Heart right ventricle (tissue), 16 donors: ENCODE measurements at regions not wholly inside any gene's neighbourhood (a gene's known extent, or its start where the extent isn't known, plus 50 kb on each side); places are given as distances from the start of the nearest gene placed in this dataset.

Experiments
- ATAC-seq, 8 donors: fragments of 200-7000 bp; cut with Tn5 transposase; one replicate each; pipeline ENCODE4 v1.9.1; 2020; ENCODE audit warnings: mild to moderate bottlenecking in 8 of 8, moderate library complexity in 8 of 8, moderate number of reproducible peaks in 1 of 8
- DNase-seq, 2 donors: peaks; one replicate each; pipeline ENCODE4 v3.0.0-alpha.2; 2020
- H3K27ac ChIP-seq, 10 donors: fragments of 200-600 bp; sonication (generic) in 2 of 10; one replicate each; pipeline versions ENCODE4 v1.5.0 to v1.8.0; 2020 to 2022; ENCODE audit warnings: mild to moderate bottlenecking in 3 of 10
- H3K27me3 ChIP-seq, 7 donors: fragments of 200-600 bp; one replicate each; pipeline ENCODE4 v1.8.0; 2021 to 2022; ENCODE audit warnings: mild to moderate bottlenecking in 2 of 7
- H3K36me3 ChIP-seq, 9 donors: fragments of 200-600 bp; sonication (generic) in 1 of 9; one replicate each; pipeline versions ENCODE4 v1.5.0 to v1.8.0; 2020 to 2022; ENCODE audit warnings: mild to moderate bottlenecking in 2 of 9
- H3K4me1 ChIP-seq, 9 donors: fragments of 200-600 bp; sonication (generic) in 1 of 9; one replicate each; pipeline versions ENCODE4 v1.5.0 to v1.8.0; 2020 to 2022; ENCODE audit warnings: mild to moderate bottlenecking in 4 of 9
- H3K4me3 ChIP-seq, 10 donors: fragments of 200-600 bp; sonication (generic) in 2 of 10; one replicate each; pipeline versions ENCODE4 v1.5.0 to v1.8.0; 2020 to 2022; ENCODE audit warnings: mild to moderate bottlenecking in 7 of 10, moderate library complexity in 2 of 10
- H3K9me3 ChIP-seq, 11 donors: fragments of 200-600 bp in 10 of 11; sonication (generic) in 2 of 11; one replicate each; pipeline versions ENCODE4 v1.5.0 to v1.8.0; 2013 to 2022; ENCODE audit warnings: mild to moderate bottlenecking in 2 of 11, control low read depth in 1 of 11, moderate library complexity in 1 of 11
- CTCF ChIP-seq, 9 donors: fragments of 200-600 bp; sonication (generic) in 2 of 9; IDR thresholded peaks; one replicate each; pipeline versions ENCODE4 v1.5.0 to v1.8.0; 2021 to 2022; ENCODE audit warnings: antibody characterized with exemption in 9 of 9, mild to moderate bottlenecking in 5 of 9, moderate library complexity in 1 of 9
- WGBS, 2 donors: extraction: QIAGEN DNeasy Blood & Tissue Kit; methylation state at CpG; one replicate each; pipeline ENCODE4 v1.1.7; 2013; ENCODE audit warnings: inconsistent platforms in 1 of 2; 5-methylcytosine and 5-hydroxymethylcytosine counted together
- intact Hi-C, 10 donors: fragments of 100-400 bp; cut with DNase I; formaldehyde crosslinking; loops; one replicate each; pipeline versions ENCODE4 v1.11.1 to v1.14.2; 2022
- donor health status: Arrhythmogenic right ventricular cardiomyopathy.
- donor health status: ischemic (EF 13 %, LVEDD 7.1; RV severe dilation, severe dysfunction).
- donor health status: healthy with polysubstance abuse.
- donor health status: DM: no; HTN: yes; CAD: no.
- donor health status: DM: no; HTN: no; CAD: no.
- donor health status: ischemic (EF 25% LVEDD 6.9; RV normal size, moderate dysfunction).
- donor health status: ischemic (EF 25% LVEDD 5.7; RV mildly dilated, moderate dysfunction).
- donor health status: healthy.
- donor health status: DM: yes; HTN: yes; CAD: no.
- donor health status: Ischemic cardiomyopathy.
- donor health status: ischemic (EF 35%, LVEDD 5.7; RV mildly dilated, moderate dysfunction).
- donor health status: nonischemic (EF 11% LVEDD 7.7; RV severe dilation, severe dysfunction).
- donor health status: DM: yes; HTN: yes; CAD: no.
- donor health status: PGD.
- donor health status: ischemic (EF 29% LVEDD 5.4; RV normal size, mild dysfunction).
- donor health status: nonischemic (EF 23%, LVEDD 6.1; RV moderate dilation, normal function).

DNA sequence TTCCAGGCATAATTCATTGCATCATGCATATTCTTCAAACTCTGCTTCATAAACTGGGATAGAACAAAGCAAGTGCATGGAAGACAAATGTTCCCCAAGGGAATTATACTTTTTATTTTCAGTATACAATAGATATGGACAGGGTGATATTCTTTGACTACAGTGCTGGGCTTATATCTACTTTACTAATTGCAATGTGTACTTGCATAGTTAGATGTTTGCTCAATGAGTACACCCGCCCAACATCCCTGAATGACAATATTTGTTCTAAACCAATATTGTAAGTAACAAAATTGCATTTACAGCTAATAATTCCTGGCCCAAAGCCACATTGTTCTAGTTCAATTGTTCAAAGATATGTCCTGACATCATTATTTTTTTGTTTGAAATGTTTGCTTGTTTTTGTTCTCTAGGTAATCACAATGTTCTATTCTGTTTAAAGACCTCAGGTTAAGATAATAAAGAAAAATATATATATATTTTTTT is 171.4 kb downstream of the PTN start:
- TF ChIP-seq CTCF (IDR thresholded peaks at IDR 0.05) = no peak
- intact Hi-C loops = loop anchor here in 3 of 10 donors (5.0 to 10.0 kb wide), 2 partner anchors 283 to 420 kb away; no protein-coding TSS in a partner anchor

DNA sequence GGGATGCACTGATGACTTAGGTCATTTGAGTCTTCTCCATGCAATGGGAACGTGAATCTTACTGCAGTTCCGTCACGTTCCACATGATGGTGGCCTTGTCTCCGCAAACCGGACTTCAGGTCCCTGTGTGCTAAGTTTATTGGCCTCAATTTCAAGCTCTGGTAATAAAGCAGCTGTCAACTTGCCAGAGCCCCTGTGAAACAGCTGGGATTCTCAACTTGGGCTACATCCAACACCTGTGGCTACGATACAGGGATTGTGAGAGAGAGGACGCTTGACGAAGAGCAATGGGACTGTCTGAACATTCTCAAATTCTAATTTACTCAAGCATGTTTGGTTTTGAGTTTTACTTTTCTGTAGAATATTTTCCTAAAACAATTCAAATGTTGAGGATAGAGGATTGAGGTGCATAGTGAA is 174.2 kb downstream of the PTN start:
- peak; percentile 26 to 57 for DNase-seq
- Histone ChIP-seq H3K4me3 (no peak overlapping the region), H3K27ac (no peak overlapping the region), H3K4me1 (peaks cover 0 to 4% (median 0%) of the 10 kb centered on the region in 9 donors), H3K27me3 (no peaks in the 10 kb centered on the region), H3K36me3 (no peaks in the 10 kb centered on the region), H3K9me3 (no peaks in the 10 kb centered on the region)
- peak; percentile 36 to 78 (median 61) for TF ChIP-seq CTCF (IDR thresholded peaks at IDR 0.05)
- peak; percentile 65 to 83 (median 72) for ATAC-seq
- intact Hi-C loops = loop anchor here in 9 of 10 donors (1.0 to 10.0 kb wide), 6 partner anchors 283 to 426 kb away; no protein-coding TSS in a partner anchor
- WGBS, 2 donors = 7 to 9% methylated on average over 8 of the region's 8 CpGs

More for the DNA sequence above, 171.4 kb downstream of the PTN start:
- no peaks in the 10 kb centered on the region for H3K36me3 ChIP-seq
- no peaks in the 10 kb centered on the region for H3K27me3 ChIP-seq
- no peak for ATAC-seq
- H3K27ac ChIP-seq = no peak overlapping the region
- WGBS, 2 donors = 87 to 98% methylated on average over 1 of the region's 1 CpG
- DNase-seq = no peak
- peaks cover 0 to 5% (median 0%) of the 10 kb centered on the region in 11 donors for H3K9me3 ChIP-seq
- H3K4me1 ChIP-seq = peaks cover 0 to 4% (median 0%) of the 10 kb centered on the region in 9 donors
- H3K4me3 ChIP-seq = no peak overlapping the region

GRCh38 chr7:137167609-137168008 is 175.9 kb downstream of the PTN start:
- ATAC-seq (no peak), DNase-seq (no peak)
- TF ChIP-seq CTCF (IDR thresholded peaks at IDR 0.05) = no peak
- WGBS, 2 donors = 93 to 97% methylated on average over 2 of the region's 2 CpGs
- H3K27ac ChIP-seq = no peak overlapping the region
- no peaks in the 10 kb centered on the region for H3K36me3 ChIP-seq
- H3K27me3 ChIP-seq = no peaks in the 10 kb centered on the region
- H3K9me3 ChIP-seq = peaks cover 0 to 2% (median 0%) of the 10 kb centered on the region in 11 donors
- H3K4me1 ChIP-seq = peaks cover 0 to 4% (median 0%) of the 10 kb centered on the region in 9 donors
- intact Hi-C loops = loop anchor here in 9 of 10 donors (2.0 to 10.0 kb wide), 5 partner anchors 285 to 427 kb away; no protein-coding TSS in a partner anchor
- H3K4me3 ChIP-seq = no peak overlapping the region

- H3K36me3 ChIP-seq = no peaks in the 10 kb centered on the region
- peaks cover 0 to 3% (median 0%) of the 10 kb centered on the region in 11 donors for H3K9me3 ChIP-seq
- intact Hi-C loops = loop anchor here in 7 of 10 donors (5.0 to 10.0 kb wide), 4 partner anchors 286 to 428 kb away; no protein-coding TSS in a partner anchor
- H3K4me3 ChIP-seq = no peak overlapping the region
- ATAC-seq (no peak), DNase-seq (no peak)
- TF ChIP-seq CTCF (IDR thresholded peaks at IDR 0.05) = no peak
- WGBS, 2 donors = 90% methylated on average over 2 of the region's 2 CpGs
- H3K27me3 ChIP-seq = no peaks in the 10 kb centered on the region
- H3K27ac ChIP-seq = no peak overlapping the region
- H3K4me1 ChIP-seq = peaks cover 0 to 4% (median 0%) of the 10 kb centered on the region in 9 donors
Observed at GRCh38 chr7:137166363-137166762, 177.2 kb downstream of the PTN start.
